Endodermal cell (in vitro differentiated cells): ENCODE measurements at regions not wholly inside any gene's neighbourhood (a gene's known extent, or its start where the extent isn't known, plus 50 kb on each side); places are given as distances from the start of the nearest gene placed in this dataset.

Experiments
- DNase-seq: peaks from one replicate; pipeline ENCODE4 v3.0.0-alpha.2; 2017
- H3K27ac ChIP-seq: 2 replicates; pipeline ENCODE4 v1.5.1; 2013; ENCODE audit warnings: mild to moderate bottlenecking, low read depth, low read length, moderate library complexity
- H3K27me3 ChIP-seq: 2 replicates; pipeline ENCODE4 v1.6.1; 2013; ENCODE audit warnings: mild to moderate bottlenecking, low read length, moderate library complexity; ENCODE audit not compliant: insufficient read depth, control insufficient read depth, poor library complexity, severe bottlenecking
- H3K36me3 ChIP-seq: 2 replicates; pipeline ENCODE4 v1.7.0; 2013; ENCODE audit warnings: mild to moderate bottlenecking, low read length, moderate library complexity; ENCODE audit not compliant: control insufficient read depth, insufficient read depth
- H3K4me1 ChIP-seq: one replicate; pipeline ENCODE4 v1.7.0; 2013; ENCODE audit warnings: low read length; ENCODE audit not compliant: control insufficient read depth, insufficient read depth
- H3K4me3 ChIP-seq: 2 replicates; pipeline ENCODE4 v1.5.1; 2013; ENCODE audit warnings: mild to moderate bottlenecking, low read length, moderate library complexity
- H3K9ac ChIP-seq: 2 replicates; pipeline ENCODE4 v1.6.1; 2013; ENCODE audit warnings: mild to moderate bottlenecking, low read length, moderate library complexity; ENCODE audit not compliant: poor library complexity, severe bottlenecking; ENCODE audit errors: extremely low read depth
- H3K9me3 ChIP-seq: 2 replicates; pipeline ENCODE4 v1.6.1; 2013; ENCODE audit warnings: mild to moderate bottlenecking, low read length, moderate library complexity; ENCODE audit not compliant: control insufficient read depth
- H3K27ac Mint-ChIP-seq: 2 replicates; pipeline ENCODE4 v1.8.0; 2020; ENCODE audit warnings: mixed read lengths
- H3K27me3 Mint-ChIP-seq: 2 replicates; pipeline ENCODE4 v1.8.0; 2021; ENCODE audit warnings: mild to moderate bottlenecking, mixed read lengths; ENCODE audit not compliant: insufficient read depth
- H3K36me3 Mint-ChIP-seq: 2 replicates; pipeline ENCODE4 v1.8.0; 2020; ENCODE audit warnings: low read depth, mixed read lengths
- H3K4me1 Mint-ChIP-seq: 2 replicates; pipeline ENCODE4 v1.8.0; 2020; ENCODE audit warnings: mixed read lengths
- H3K4me3 Mint-ChIP-seq: 2 replicates; pipeline ENCODE4 v1.8.0; 2020; ENCODE audit warnings: mild to moderate bottlenecking, moderate library complexity, mixed read lengths
- H3K9me3 Mint-ChIP-seq: 2 replicates; pipeline ENCODE4 v1.8.0; 2020; ENCODE audit warnings: mild to moderate bottlenecking, mixed read lengths
- WGBS, 2 experiments: methylation state at CpG; one replicate each; pipeline versions ENCODE4 v1.1.5 to v1.1.7; 2013; ENCODE audit warnings: missing lambda C conversion rate in 2 of 2, mixed read lengths in 1 of 2; ENCODE audit not compliant: insufficient coverage in 1 of 2, insufficient read length in 1 of 2; 5-methylcytosine and 5-hydroxymethylcytosine counted together
- TF ChIP-seq, protein P1 (sequence below): fragments of 200-600 bp; sonication (generic); conservative IDR thresholded peaks from 2 replicates; pipeline ENCODE4 v1.5.0; 2021; ENCODE audit warnings: antibody characterized with exemption, mild to moderate bottlenecking

DNA sequence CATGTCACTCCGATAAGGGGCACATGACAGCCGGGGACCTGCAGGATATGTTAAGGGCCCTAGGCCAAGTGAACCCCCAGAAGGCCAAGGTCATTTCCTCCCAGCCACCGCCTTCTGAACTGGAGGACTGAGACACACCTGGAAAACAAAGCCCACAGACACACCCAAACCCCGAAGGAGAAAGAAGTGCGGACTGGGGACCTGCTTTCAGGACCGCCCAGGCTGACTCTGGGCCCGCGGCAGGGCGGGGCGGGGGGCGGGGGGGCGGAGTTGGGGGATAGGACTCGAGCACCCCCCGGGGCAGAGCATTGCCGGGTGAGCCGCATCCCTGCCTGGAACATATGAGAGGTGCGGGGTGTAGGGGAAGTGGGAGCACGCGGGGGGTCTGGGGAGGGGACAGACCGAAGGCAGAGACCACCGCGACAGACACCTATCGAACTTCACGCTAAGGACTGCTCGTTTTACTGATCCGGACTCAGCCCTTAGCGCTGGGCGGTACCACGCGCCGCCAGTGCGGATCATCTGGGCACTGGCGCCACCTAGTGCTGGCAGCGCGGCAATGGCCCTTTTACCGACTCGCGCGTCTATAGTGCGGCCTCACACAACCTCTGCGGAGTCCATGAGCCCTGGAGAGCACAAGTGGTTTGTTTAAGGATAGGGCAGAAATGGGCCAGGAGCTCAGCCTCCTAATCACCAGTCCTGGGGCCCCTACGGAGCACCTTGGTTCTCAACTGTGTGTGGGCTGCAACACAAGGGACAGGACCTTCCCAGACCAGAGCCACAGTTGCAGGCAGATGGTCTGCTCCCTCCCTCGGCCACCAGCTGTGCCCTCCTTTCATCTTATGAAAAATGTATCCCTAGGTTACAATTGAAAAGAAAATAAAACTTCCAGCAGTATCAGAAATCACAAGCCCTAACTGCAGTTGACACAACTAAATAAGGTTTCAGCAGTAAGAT lies 157.6 kb downstream of the HERPUD2 start:
- TF ChIP-seq, protein P1, sequence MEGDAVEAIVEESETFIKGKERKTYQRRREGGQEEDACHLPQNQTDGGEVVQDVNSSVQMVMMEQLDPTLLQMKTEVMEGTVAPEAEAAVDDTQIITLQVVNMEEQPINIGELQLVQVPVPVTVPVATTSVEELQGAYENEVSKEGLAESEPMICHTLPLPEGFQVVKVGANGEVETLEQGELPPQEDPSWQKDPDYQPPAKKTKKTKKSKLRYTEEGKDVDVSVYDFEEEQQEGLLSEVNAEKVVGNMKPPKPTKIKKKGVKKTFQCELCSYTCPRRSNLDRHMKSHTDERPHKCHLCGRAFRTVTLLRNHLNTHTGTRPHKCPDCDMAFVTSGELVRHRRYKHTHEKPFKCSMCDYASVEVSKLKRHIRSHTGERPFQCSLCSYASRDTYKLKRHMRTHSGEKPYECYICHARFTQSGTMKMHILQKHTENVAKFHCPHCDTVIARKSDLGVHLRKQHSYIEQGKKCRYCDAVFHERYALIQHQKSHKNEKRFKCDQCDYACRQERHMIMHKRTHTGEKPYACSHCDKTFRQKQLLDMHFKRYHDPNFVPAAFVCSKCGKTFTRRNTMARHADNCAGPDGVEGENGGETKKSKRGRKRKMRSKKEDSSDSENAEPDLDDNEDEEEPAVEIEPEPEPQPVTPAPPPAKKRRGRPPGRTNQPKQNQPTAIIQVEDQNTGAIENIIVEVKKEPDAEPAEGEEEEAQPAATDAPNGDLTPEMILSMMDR, result peak; percentile 97
- H3K36me3 ChIP-seq, result no peaks in the 10 kb centered on the region
- H3K9me3 Mint-ChIP-seq, result no peaks in the 10 kb centered on the region
- H3K4me3 ChIP-seq, result no peak overlapping the region
- no peaks in the 10 kb centered on the region for H3K4me1 Mint-ChIP-seq
- WGBS, 2 experiments, result 2 to 10% methylated on average over 13 to 41 of the region's 43 CpGs
- peaks cover 18% of the 10 kb centered on the region for H3K27me3 ChIP-seq
- no peaks in the 10 kb centered on the region for H3K9me3 ChIP-seq
- peak; percentile 95 for DNase-seq
- H3K36me3 Mint-ChIP-seq, result no peaks in the 10 kb centered on the region
- peaks cover 33% of the 10 kb centered on the region for H3K27me3 Mint-ChIP-seq
- no peak overlapping the region for H3K27ac ChIP-seq
- H3K27ac Mint-ChIP-seq, result no peak overlapping the region
- H3K4me1 ChIP-seq, result no peaks in the 10 kb centered on the region
- no peak overlapping the region for H3K9ac ChIP-seq
- peak overlapping the region; percentile 55 for H3K4me3 Mint-ChIP-seq

DNA sequence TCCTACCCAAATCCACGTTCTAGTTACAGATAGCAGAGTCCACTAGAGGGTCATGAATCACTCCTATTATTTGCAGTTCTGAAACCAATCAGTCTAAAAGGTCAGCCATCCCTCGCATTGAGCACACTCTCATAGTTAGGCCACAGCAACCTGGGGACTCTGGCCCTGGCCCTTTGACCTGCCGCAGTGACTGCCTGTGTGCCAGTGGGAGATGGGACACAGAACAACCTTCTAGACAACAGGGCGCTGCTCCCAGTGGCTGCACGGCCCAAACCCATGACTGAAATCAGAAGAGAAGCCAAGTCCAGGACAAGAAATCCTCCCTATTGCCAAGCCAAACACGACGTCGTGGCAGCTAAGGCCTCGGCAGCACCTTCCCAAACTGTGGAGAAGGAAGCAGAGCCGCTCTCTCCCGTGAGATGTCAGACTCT lies 158.5 kb downstream of the HERPUD2 start:
- H3K4me1 ChIP-seq, result no peaks in the 10 kb centered on the region
- Mint-ChIP-seq H3K27me3 (peaks cover 38% of the 10 kb centered on the region), H3K4me3 (no peak overlapping the region), H3K9me3 (no peaks in the 10 kb centered on the region), H3K36me3 (no peaks in the 10 kb centered on the region), H3K4me1 (no peaks in the 10 kb centered on the region), H3K27ac (no peak overlapping the region)
- no peak for DNase-seq
- 94 to 95% methylated on average over 10 to 11 of the region's 11 CpGs for WGBS, 2 experiments
- H3K27me3 ChIP-seq, result peaks cover 18% of the 10 kb centered on the region
- no peaks in the 10 kb centered on the region for H3K36me3 ChIP-seq
- no peaks in the 10 kb centered on the region for H3K9me3 ChIP-seq
- no peak overlapping the region for H3K4me3 ChIP-seq
- H3K27ac ChIP-seq, result no peak overlapping the region
- TF ChIP-seq, protein P1, result no peak
- H3K9ac ChIP-seq, result no peak overlapping the region

DNA sequence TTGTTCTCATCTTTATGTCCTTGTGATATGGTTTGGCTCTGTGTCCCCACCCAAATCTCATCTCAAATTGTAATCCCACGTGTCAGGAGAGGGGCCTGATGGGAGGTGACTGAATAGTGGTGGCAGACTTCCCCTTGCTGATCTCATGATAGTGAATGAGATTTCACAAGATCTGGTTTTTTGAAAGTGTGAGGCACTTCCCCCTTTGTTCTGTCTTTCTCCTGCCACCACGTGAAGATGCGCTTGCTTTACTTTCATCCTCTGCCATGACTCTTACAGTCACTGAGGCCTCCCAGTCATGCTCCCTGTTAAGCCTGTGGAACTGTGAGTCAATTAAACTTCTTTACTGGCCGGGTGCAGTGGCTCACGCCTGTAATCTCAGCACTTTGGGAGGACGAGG lies 161.0 kb downstream of the HERPUD2 start:
- Mint-ChIP-seq H3K27ac (no peak overlapping the region), H3K4me1 (no peaks in the 10 kb centered on the region), H3K36me3 (no peaks in the 10 kb centered on the region), H3K27me3 (peaks cover 33% of the 10 kb centered on the region), H3K9me3 (no peaks in the 10 kb centered on the region), H3K4me3 (no peak overlapping the region)
- Histone ChIP-seq H3K27me3 (peaks cover 18% of the 10 kb centered on the region), H3K27ac (no peak overlapping the region), H3K4me1 (no peaks in the 10 kb centered on the region), H3K9me3 (no peaks in the 10 kb centered on the region), H3K36me3 (no peaks in the 10 kb centered on the region), H3K9ac (no peak overlapping the region), H3K4me3 (no peak overlapping the region)
- TF ChIP-seq, protein P1, result no peak
- WGBS, 2 experiments, result 76 to 82% methylated on average over 5 to 6 of the region's 6 CpGs
- DNase-seq, result no peak
